ENCODE measurements at regions not wholly inside any gene's neighbourhood (a gene's known extent, or its start where the extent isn't known, plus 50 kb on each side); places are given as distances from the start of the nearest gene placed in this dataset.

- no peak for TF ChIP-seq EZH2 (IDR thresholded peaks at IDR 0.05; ENCODE audit: low read length, unreplicated experiment)
- TF ChIP-seq CTCF (conservative IDR thresholded peaks at IDR 0.05; ENCODE audit: low read depth, low read length), result no peak
- TF ChIP-seq EZH2phosphoT487 (IDR thresholded peaks at IDR 0.05; ENCODE audit: borderline replicate concordance, low read length), result no peak
- peak overlapping the region; percentile 18; the same call in 1 of the 2 replicates for H3K4me2 ChIP-seq (ENCODE audit: low read length)
- H3K27me3 ChIP-seq (ENCODE audit: low read length), result no peaks in the 10 kb centered on the region
- no TSS peak for BruUV-seq (replicated peaks)
- CTCF ChIA-PET, result no interaction called here
- peaks cover 12% of the 10 kb centered on the region for H3K4me1 ChIP-seq (ENCODE audit: insufficient read depth, low read length)
- H3K36me3 ChIP-seq (ENCODE audit: low read depth, low read length), result no peaks in the 10 kb centered on the region
- H3F3A ChIP-seq (ENCODE audit: low read length, unreplicated experiment), result no peaks in the 10 kb centered on the region
- no peaks in the 10 kb centered on the region for H4K20me1 ChIP-seq (ENCODE audit: low read length)
- no peaks in the 10 kb centered on the region for H3K9me3 ChIP-seq (ENCODE audit: low read length)
- H3K27ac ChIP-seq (ENCODE audit: low read length), result no peak overlapping the region
- intact Hi-C loops (cut with micrococcal nuclease), result no loop called here
- no peak overlapping the region for H3K4me3 ChIP-seq (ENCODE audit: low read length)
- H3K9me2 ChIP-seq (replicated peaks; ENCODE audit: low read length), result no peaks in the 10 kb centered on the region
- no peak for ATAC-seq
- DNase-seq, result no peak
- H3K9ac ChIP-seq (ENCODE audit: low read length), result no peak overlapping the region
- no peaks in the 10 kb centered on the region for H3K79me2 ChIP-seq (ENCODE audit: low read length)
- POLR2A ChIA-PET (ENCODE audit: unreplicated experiment), result no interaction called here
- no peak overlapping the region for H2AFZ ChIP-seq (ENCODE audit: low read length)
These were observed 1815.6 kb upstream of the LRRTM1 start for GRCh38 chr2:82120115-82120514.

- Histone ChIP-seq H2AFZ (ENCODE audit: low read length) (no peak overlapping the region), H3K36me3 (ENCODE audit: low read depth, low read length) (no peaks in the 10 kb centered on the region), H3K9me3 (ENCODE audit: low read length) (no peaks in the 10 kb centered on the region), H3K9ac (ENCODE audit: low read length) (no peak overlapping the region), H4K20me1 (ENCODE audit: low read length) (no peaks in the 10 kb centered on the region), H3K27me3 (ENCODE audit: low read length) (no peaks in the 10 kb centered on the region), H3K4me2 (ENCODE audit: low read length) (no peak overlapping the region), H3K79me2 (ENCODE audit: low read length) (no peaks in the 10 kb centered on the region), H3F3A (ENCODE audit: low read length, unreplicated experiment) (no peaks in the 10 kb centered on the region), H3K4me1 (ENCODE audit: insufficient read depth, low read length) (no peaks in the 10 kb centered on the region), H3K9me2 (replicated peaks; ENCODE audit: low read length) (no peaks in the 10 kb centered on the region), H3K27ac (ENCODE audit: low read length) (no peak overlapping the region), H3K4me3 (ENCODE audit: low read length) (no peak overlapping the region)
- POLR2A ChIA-PET (ENCODE audit: unreplicated experiment), result no interaction called here
- BruUV-seq (replicated peaks), result no TSS peak
- intact Hi-C loops (cut with micrococcal nuclease), result no loop called here
- DNase-seq, result no peak
- ATAC-seq, result no peak
- CTCF ChIA-PET, result no interaction called here
- TF ChIP-seq EZH2phosphoT487 (IDR thresholded peaks at IDR 0.05; ENCODE audit: borderline replicate concordance, low read length) (no peak), CTCF (conservative IDR thresholded peaks at IDR 0.05; ENCODE audit: low read depth, low read length) (no peak), EZH2 (IDR thresholded peaks at IDR 0.05; ENCODE audit: low read length, unreplicated experiment) (no peak)
These were observed 1804.9 kb upstream of the LRRTM1 start for GRCh38 chr2:82109418-82109817.

- Histone ChIP-seq H3K27me3 (ENCODE audit: low read length) (no peaks in the 10 kb centered on the region), H3K79me2 (ENCODE audit: low read length) (no peaks in the 10 kb centered on the region), H3K9me2 (replicated peaks; ENCODE audit: low read length) (no peaks in the 10 kb centered on the region), H3K9me3 (ENCODE audit: low read length) (no peaks in the 10 kb centered on the region), H3K36me3 (ENCODE audit: low read depth, low read length) (no peaks in the 10 kb centered on the region), H4K20me1 (ENCODE audit: low read length) (no peaks in the 10 kb centered on the region), H3F3A (ENCODE audit: low read length, unreplicated experiment) (no peaks in the 10 kb centered on the region), H3K4me1 (ENCODE audit: insufficient read depth, low read length) (no peaks in the 10 kb centered on the region), H3K4me3 (ENCODE audit: low read length) (no peak overlapping the region), H2AFZ (ENCODE audit: low read length) (no peak overlapping the region), H3K9ac (ENCODE audit: low read length) (no peak overlapping the region), H3K27ac (ENCODE audit: low read length) (no peak overlapping the region), H3K4me2 (ENCODE audit: low read length) (no peak overlapping the region)
- BruUV-seq (replicated peaks), result no TSS peak
- DNase-seq (no peak), ATAC-seq (no peak)
- ChIA-PET POLR2A (ENCODE audit: unreplicated experiment) (no interaction called here), CTCF (no interaction called here)
- intact Hi-C loops (cut with micrococcal nuclease), result no loop called here
- TF ChIP-seq CTCF (conservative IDR thresholded peaks at IDR 0.05; ENCODE audit: low read depth, low read length), result no peak
These were observed 1794.1 kb upstream of the LRRTM1 start for GRCh38 chr2:82098617-82099016.
